ENCODE measurements at regions not wholly inside any gene's neighbourhood (a gene's known extent, or its start where the extent isn't known, plus 50 kb on each side); places are given as distances from the start of the nearest gene placed in this dataset.

- DNase-seq: no peak
Observed at GRCh38 chr12:111221062-111222026, 147.6 kb downstream of the PHETA1 start.

GRCh38 chr12:111220363-111220762, 148.5 kb downstream of the PHETA1 start:
- no peak for DNase-seq

- DNase-seq: no peak
Observed at GRCh38 chr12:111219440-111219839, 149.5 kb downstream of the PHETA1 start.

- DNase-seq: no peak
Observed at GRCh38 chr12:111218499-111218898, 150.4 kb downstream of the PHETA1 start.

GRCh38 chr12:111216387-111217159, 152.3 kb downstream of the PHETA1 start:
- DNase-seq: no peak

GRCh38 chr12:111215881-111216280, 153.0 kb downstream of the PHETA1 start:
- DNase-seq: no peak

GRCh38 chr12:111214401-111214800, 154.5 kb downstream of the PHETA1 start:
- no peak for DNase-seq

GRCh38 chr12:111213561-111213960, 155.3 kb downstream of the PHETA1 start:
- DNase-seq: no peak

- DNase-seq: no peak
Observed at GRCh38 chr12:111212814-111213456, 156.0 kb downstream of the PHETA1 start.

GRCh38 chr12:111211910-111212757, 156.8 kb downstream of the PHETA1 start:
- no peak for DNase-seq

- no peak for DNase-seq
Observed at GRCh38 chr12:111209811-111210210, 159.1 kb downstream of the PHETA1 start.

- no peak for DNase-seq
Observed at GRCh38 chr12:111207761-111208160, 161.1 kb downstream of the PHETA1 start.

- DNase-seq: no peak
Observed at GRCh38 chr12:111204788-111205241, 164.1 kb downstream of the PHETA1 start.

- no peak for DNase-seq
Observed at GRCh38 chr12:111203969-111204368, 164.9 kb downstream of the PHETA1 start.

GRCh38 chr12:111203446-111203845, 165.4 kb downstream of the PHETA1 start:
- no peak for DNase-seq

GRCh38 chr12:111202237-111202915, 166.5 kb downstream of the PHETA1 start:
- no peak for DNase-seq

GRCh38 chr12:111201495-111202236, 167.2 kb downstream of the PHETA1 start:
- no peak for DNase-seq

- no peak for DNase-seq
Observed at GRCh38 chr12:111201036-111201435, 167.9 kb downstream of the PHETA1 start.

- DNase-seq: no peak
Observed at GRCh38 chr12:111197376-111197944, 171.4 kb downstream of the PHETA1 start.

- no peak for DNase-seq
Observed at GRCh38 chr12:111196532-111196931, 172.4 kb downstream of the PHETA1 start.

GRCh38 chr12:111195316-111195715, 173.6 kb downstream of the PHETA1 start:
- no peak for DNase-seq

Measured in activated CD4-positive, alpha-beta T cell treated with anti-CD3 and anti-CD28 coated beads for 48 hours (primary cell).